Body of pancreas (tissue), 4 donors: ENCODE measurements at regions not wholly inside any gene's neighbourhood (a gene's known extent, or its start where the extent isn't known, plus 50 kb on each side); places are given as distances from the start of the nearest gene placed in this dataset.

Experiments used
- CTCF ChIP-seq, 7 experiments: fragments of 450-650 bp in 4 of 7; fragments of 200-600 bp in 3 of 7; sonication (generic) in 3 of 7; IDR thresholded peaks; one replicate each; pipeline ENCODE4 v1.5.1; 2016 to 2019; ENCODE audit warnings: antibody characterized with exemption in 7 of 7
- POLR2A ChIP-seq, 3 donors: fragments of 450-650 bp; IDR thresholded peaks; one replicate each; pipeline ENCODE4 v1.6.1; 2016; ENCODE audit warnings: antibody characterized with exemption in 3 of 3, mild to moderate bottlenecking in 2 of 3

- no peak for TF ChIP-seq CTCF (IDR thresholded peaks at IDR 0.05)
- TF ChIP-seq POLR2A (IDR thresholded peaks at IDR 0.05) = no peak
These were observed 138.3 kb downstream of the OLFM1 start for GRCh38 chr9:135225619-135226228.
